GM12878 (cell line): ENCODE measurements at regions not wholly inside any gene's neighbourhood (a gene's known extent, or its start where the extent isn't known, plus 50 kb on each side); places are given as distances from the start of the nearest gene placed in this dataset.

ENCODE experiments used
- BACH1 ChIP-seq: fragments of 450-650 bp; IDR thresholded peaks from 2 replicates; pipeline ENCODE4 v1.6.1; 2017; ENCODE audit warnings: mild to moderate bottlenecking, borderline replicate concordance
- CHD4 ChIP-seq: fragments of 200-600 bp; sonication (generic); IDR thresholded peaks from 2 replicates; pipeline ENCODE4 v1.6.1; 2016; ENCODE audit warnings: mild to moderate bottlenecking
- LARP7 ChIP-seq: fragments of 450-650 bp; IDR thresholded peaks from 2 replicates; pipeline ENCODE4 v1.6.1; 2017; ENCODE audit warnings: mild to moderate bottlenecking
- MYB ChIP-seq: fragments of 150-350 bp; IDR thresholded peaks from 2 replicates; pipeline ENCODE4 v1.6.1; 2014; ENCODE audit warnings: mild to moderate bottlenecking, low read depth, low read length, borderline replicate concordance
- POLR2AphosphoS2 ChIP-seq: IDR thresholded peaks from 2 replicates; pipeline ENCODE4 v1.6.1; 2011; ENCODE audit warnings: low read depth, mild to moderate bottlenecking, low read length, improper control_type of control experiment, moderate library complexity
- TCF3 ChIP-seq: IDR thresholded peaks from 2 replicates; pipeline ENCODE4 v1.6.1; 2012; ENCODE audit warnings: low read depth, mild to moderate bottlenecking, low read length, borderline replicate concordance; ENCODE audit not compliant: insufficient read depth
- WRNIP1 ChIP-seq: IDR thresholded peaks from 2 replicates; pipeline ENCODE4 v1.6.1; 2011; ENCODE audit warnings: low read depth, low read length, improper control_type of control experiment, borderline replicate concordance
- TF ChIP-seq, protein P1 (sequence below): fragments of 450-650 bp; IDR thresholded peaks from 2 replicates; pipeline ENCODE4 v1.6.1; 2014; ENCODE audit warnings: mild to moderate bottlenecking
- TF ChIP-seq, protein P2 (sequence below): IDR thresholded peaks from 2 replicates; pipeline ENCODE4 v1.6.1; 2011; ENCODE audit warnings: borderline replicate concordance, low read depth, mild to moderate bottlenecking, moderate library complexity, low read length; ENCODE audit not compliant: insufficient read depth, poor library complexity, severe bottlenecking
- TF ChIP-seq, protein P3 (sequence below): fragments of 450-650 bp; IDR thresholded peaks from 2 replicates; pipeline ENCODE4 v1.6.1; 2016; ENCODE audit warnings: mild to moderate bottlenecking
- TF ChIP-seq, protein P4 (sequence below): fragments of 450-650 bp; IDR thresholded peaks from 2 replicates; pipeline ENCODE4 v1.6.1; 2017; ENCODE audit warnings: antibody characterized with exemption, mild to moderate bottlenecking, moderate library complexity
- TF ChIP-seq, protein P5 (sequence below): IDR thresholded peaks from 2 replicates; pipeline ENCODE4 v1.6.1; 2012; ENCODE audit warnings: low read length, inconsistent platforms

DNA sequence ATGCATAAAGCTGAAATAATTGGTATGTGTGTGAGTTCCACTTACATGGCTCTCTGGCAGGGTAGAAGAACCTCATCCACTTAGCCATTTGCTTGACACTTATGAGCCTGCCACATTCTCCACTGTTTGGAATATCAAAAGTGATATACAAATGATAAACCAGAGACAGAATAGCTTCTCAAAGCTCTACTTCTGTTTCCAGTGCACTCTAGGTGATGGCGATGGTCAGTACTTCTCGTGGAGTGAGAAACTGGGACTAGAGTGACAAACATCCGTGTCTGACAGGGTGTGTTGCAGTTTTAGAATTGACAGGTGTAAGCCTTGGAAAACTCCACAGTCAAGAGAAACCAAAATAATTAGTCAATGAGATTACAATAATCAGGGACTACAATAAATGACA is 935.8 kb upstream of the TYRP1 start (continued):
- TF ChIP-seq, protein P1, sequence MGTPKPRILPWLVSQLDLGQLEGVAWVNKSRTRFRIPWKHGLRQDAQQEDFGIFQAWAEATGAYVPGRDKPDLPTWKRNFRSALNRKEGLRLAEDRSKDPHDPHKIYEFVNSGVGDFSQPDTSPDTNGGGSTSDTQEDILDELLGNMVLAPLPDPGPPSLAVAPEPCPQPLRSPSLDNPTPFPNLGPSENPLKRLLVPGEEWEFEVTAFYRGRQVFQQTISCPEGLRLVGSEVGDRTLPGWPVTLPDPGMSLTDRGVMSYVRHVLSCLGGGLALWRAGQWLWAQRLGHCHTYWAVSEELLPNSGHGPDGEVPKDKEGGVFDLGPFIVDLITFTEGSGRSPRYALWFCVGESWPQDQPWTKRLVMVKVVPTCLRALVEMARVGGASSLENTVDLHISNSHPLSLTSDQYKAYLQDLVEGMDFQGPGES, result no peak
- TF ChIP-seq CHD4 (no peak), BACH1 (no peak), TCF3 (no peak), WRNIP1 (no peak), LARP7 (no peak), MYB (no peak), POLR2AphosphoS2 (no peak)
- TF ChIP-seq, protein P2, sequence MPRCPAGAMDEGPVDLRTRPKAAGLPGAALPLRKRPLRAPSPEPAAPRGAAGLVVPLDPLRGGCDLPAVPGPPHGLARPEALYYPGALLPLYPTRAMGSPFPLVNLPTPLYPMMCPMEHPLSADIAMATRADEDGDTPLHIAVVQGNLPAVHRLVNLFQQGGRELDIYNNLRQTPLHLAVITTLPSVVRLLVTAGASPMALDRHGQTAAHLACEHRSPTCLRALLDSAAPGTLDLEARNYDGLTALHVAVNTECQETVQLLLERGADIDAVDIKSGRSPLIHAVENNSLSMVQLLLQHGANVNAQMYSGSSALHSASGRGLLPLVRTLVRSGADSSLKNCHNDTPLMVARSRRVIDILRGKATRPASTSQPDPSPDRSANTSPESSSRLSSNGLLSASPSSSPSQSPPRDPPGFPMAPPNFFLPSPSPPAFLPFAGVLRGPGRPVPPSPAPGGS, result no peak
- TF ChIP-seq, protein P3, sequence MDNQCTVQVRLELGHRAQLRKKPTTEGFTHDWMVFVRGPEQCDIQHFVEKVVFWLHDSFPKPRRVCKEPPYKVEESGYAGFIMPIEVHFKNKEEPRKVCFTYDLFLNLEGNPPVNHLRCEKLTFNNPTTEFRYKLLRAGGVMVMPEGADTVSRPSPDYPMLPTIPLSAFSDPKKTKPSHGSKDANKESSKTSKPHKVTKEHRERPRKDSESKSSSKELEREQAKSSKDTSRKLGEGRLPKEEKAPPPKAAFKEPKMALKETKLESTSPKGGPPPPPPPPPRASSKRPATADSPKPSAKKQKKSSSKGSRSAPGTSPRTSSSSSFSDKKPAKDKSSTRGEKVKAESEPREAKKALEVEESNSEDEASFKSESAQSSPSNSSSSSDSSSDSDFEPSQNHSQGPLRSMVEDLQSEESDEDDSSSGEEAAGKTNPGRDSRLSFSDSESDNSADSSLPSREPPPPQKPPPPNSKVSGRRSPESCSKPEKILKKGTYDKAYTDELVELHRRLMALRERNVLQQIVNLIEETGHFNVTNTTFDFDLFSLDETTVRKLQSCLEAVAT, result no peak
- TF ChIP-seq, protein P4, sequence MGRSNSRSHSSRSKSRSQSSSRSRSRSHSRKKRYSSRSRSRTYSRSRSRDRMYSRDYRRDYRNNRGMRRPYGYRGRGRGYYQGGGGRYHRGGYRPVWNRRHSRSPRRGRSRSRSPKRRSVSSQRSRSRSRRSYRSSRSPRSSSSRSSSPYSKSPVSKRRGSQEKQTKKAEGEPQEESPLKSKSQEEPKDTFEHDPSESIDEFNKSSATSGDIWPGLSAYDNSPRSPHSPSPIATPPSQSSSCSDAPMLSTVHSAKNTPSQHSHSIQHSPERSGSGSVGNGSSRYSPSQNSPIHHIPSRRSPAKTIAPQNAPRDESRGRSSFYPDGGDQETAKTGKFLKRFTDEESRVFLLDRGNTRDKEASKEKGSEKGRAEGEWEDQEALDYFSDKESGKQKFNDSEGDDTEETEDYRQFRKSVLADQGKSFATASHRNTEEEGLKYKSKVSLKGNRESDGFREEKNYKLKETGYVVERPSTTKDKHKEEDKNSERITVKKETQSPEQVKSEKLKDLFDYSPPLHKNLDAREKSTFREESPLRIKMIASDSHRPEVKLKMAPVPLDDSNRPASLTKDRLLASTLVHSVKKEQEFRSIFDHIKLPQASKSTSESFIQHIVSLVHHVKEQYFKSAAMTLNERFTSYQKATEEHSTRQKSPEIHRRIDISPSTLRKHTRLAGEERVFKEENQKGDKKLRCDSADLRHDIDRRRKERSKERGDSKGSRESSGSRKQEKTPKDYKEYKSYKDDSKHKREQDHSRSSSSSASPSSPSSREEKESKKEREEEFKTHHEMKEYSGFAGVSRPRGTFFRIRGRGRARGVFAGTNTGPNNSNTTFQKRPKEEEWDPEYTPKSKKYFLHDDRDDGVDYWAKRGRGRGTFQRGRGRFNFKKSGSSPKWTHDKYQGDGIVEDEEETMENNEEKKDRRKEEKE, result no peak
- TF ChIP-seq, protein P5, sequence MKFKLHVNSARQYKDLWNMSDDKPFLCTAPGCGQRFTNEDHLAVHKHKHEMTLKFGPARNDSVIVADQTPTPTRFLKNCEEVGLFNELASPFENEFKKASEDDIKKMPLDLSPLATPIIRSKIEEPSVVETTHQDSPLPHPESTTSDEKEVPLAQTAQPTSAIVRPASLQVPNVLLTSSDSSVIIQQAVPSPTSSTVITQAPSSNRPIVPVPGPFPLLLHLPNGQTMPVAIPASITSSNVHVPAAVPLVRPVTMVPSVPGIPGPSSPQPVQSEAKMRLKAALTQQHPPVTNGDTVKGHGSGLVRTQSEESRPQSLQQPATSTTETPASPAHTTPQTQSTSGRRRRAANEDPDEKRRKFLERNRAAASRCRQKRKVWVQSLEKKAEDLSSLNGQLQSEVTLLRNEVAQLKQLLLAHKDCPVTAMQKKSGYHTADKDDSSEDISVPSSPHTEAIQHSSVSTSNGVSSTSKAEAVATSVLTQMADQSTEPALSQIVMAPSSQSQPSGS, result no peak
- TF ChIP-seq, all 136 proteins: peak for 0
